ENCODE measurements at regions not wholly inside any gene's neighbourhood (a gene's known extent, or its start where the extent isn't known, plus 50 kb on each side); places are given as distances from the start of the nearest gene placed in this dataset.

- TF ChIP-seq, protein P1, sequence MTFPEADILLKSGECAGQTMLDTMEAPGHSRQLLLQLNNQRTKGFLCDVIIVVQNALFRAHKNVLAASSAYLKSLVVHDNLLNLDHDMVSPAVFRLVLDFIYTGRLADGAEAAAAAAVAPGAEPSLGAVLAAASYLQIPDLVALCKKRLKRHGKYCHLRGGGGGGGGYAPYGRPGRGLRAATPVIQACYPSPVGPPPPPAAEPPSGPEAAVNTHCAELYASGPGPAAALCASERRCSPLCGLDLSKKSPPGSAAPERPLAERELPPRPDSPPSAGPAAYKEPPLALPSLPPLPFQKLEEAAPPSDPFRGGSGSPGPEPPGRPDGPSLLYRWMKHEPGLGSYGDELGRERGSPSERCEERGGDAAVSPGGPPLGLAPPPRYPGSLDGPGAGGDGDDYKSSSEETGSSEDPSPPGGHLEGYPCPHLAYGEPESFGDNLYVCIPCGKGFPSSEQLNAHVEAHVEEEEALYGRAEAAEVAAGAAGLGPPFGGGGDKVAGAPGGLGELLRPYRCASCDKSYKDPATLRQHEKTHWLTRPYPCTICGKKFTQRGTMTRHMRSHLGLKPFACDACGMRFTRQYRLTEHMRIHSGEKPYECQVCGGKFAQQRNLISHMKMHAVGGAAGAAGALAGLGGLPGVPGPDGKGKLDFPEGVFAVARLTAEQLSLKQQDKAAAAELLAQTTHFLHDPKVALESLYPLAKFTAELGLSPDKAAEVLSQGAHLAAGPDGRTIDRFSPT (tag by site-specific recombination; IDR thresholded peaks at IDR 0.05) = no peak
- TF ChIP-seq, protein P2, sequence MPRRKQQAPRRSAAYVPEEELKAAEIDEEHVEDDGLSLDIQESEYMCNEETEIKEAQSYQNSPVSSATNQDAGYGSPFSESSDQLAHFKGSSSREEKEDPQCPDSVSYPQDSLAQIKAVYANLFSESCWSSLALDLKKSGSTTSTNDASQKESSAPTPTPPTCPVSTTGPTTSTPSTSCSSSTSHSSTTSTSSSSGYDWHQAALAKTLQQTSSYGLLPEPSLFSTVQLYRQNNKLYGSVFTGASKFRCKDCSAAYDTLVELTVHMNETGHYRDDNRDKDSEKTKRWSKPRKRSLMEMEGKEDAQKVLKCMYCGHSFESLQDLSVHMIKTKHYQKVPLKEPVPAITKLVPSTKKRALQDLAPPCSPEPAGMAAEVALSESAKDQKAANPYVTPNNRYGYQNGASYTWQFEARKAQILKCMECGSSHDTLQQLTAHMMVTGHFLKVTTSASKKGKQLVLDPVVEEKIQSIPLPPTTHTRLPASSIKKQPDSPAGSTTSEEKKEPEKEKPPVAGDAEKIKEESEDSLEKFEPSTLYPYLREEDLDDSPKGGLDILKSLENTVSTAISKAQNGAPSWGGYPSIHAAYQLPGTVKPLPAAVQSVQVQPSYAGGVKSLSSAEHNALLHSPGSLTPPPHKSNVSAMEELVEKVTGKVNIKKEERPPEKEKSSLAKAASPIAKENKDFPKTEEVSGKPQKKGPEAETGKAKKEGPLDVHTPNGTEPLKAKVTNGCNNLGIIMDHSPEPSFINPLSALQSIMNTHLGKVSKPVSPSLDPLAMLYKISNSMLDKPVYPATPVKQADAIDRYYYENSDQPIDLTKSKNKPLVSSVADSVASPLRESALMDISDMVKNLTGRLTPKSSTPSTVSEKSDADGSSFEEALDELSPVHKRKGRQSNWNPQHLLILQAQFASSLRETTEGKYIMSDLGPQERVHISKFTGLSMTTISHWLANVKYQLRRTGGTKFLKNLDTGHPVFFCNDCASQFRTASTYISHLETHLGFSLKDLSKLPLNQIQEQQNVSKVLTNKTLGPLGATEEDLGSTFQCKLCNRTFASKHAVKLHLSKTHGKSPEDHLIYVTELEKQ (tag by site-specific recombination; IDR thresholded peaks at IDR 0.05; ENCODE audit: borderline replicate concordance) = no peak
- no peak for TF ChIP-seq CTCF (tag by site-specific recombination; IDR thresholded peaks at IDR 0.05)
- TF ChIP-seq ZNF510 (tag by site-specific recombination; IDR thresholded peaks at IDR 0.05; ENCODE audit: insufficient replicate concordance) = no peak
- TF ChIP-seq YY1 (tag by site-specific recombination; IDR thresholded peaks at IDR 0.05) = no peak
- no peak for TF ChIP-seq ZNF518A (tag by site-specific recombination; conservative IDR thresholded peaks at IDR 0.05; ENCODE audit: low read depth)
- TF ChIP-seq PRDM10 (tag by site-specific recombination; IDR thresholded peaks at IDR 0.05) = no peak
- no peak for TF ChIP-seq ZNF19 (tag by site-specific recombination; IDR thresholded peaks at IDR 0.05; ENCODE audit: low read depth)
- no peak for TF ChIP-seq ZFP41 (tag by site-specific recombination; IDR thresholded peaks at IDR 0.05; ENCODE audit: borderline replicate concordance)
- TF ChIP-seq ZNF184 (tag by site-specific recombination; IDR thresholded peaks at IDR 0.05) = no peak
- no peak for TF ChIP-seq ZNF677 (tag by site-specific recombination; IDR thresholded peaks at IDR 0.05)
- TF ChIP-seq ZNF48 (tag by site-specific recombination; IDR thresholded peaks at IDR 0.05) = no peak
- TF ChIP-seq ZNF274 (IDR thresholded peaks at IDR 0.05; ENCODE audit: low read length) = no peak
- no peak for TF ChIP-seq ZNF274 (tag by site-specific recombination; IDR thresholded peaks at IDR 0.05; ENCODE audit: borderline replicate concordance)
These were observed 119.3 kb downstream of the LYPLAL1 start for GRCh38 chr1:219292999-219293398.
